HL-60 (cell line): ENCODE measurements at regions not wholly inside any gene's neighbourhood (a gene's known extent, or its start where the extent isn't known, plus 50 kb on each side); places are given as distances from the start of the nearest gene placed in this dataset.

Experiments used
- DNase-seq, 2 experiments: peaks; one replicate each; pipeline ENCODE4 v3.0.0-alpha.2; 2010 to 2020; ENCODE audit warnings: low read depth in 1 of 2, low spot score in 1 of 2
- H3K27ac ChIP-seq: fragments of 250-450 bp; sonication (Bioruptor Pico); replicated peaks from 2 replicates; pipeline ENCODE4 v1.5.1; 2020; ENCODE audit warnings: mild to moderate bottlenecking, moderate library complexity
- H3K27me3 ChIP-seq: fragments of 250-450 bp; sonication (Bioruptor Pico); 2 replicates; pipeline ENCODE4 v1.5.1; 2021; ENCODE audit warnings: mild to moderate bottlenecking, moderate library complexity; ENCODE audit not compliant: insufficient read depth, poor library complexity, severe bottlenecking
- H3K4me3 ChIP-seq: replicated peaks from 2 replicates; pipeline ENCODE4 v1.5.1; 2011; ENCODE audit warnings: mild to moderate bottlenecking, control low read depth, low read length; ENCODE audit not compliant: insufficient read depth
- CTCF ChIP-seq: IDR thresholded peaks from one replicate; pipeline ENCODE4 v1.5.1; 2011; ENCODE audit warnings: low read length, control low read depth, inconsistent platforms; ENCODE audit not compliant: insufficient read depth
- GABPA ChIP-seq: IDR thresholded peaks from 2 replicates; pipeline ENCODE4 v1.6.1; 2012; ENCODE audit warnings: low read depth
- POLR2AphosphoS5 ChIP-seq: IDR thresholded peaks from 2 replicates; pipeline ENCODE4 v1.6.1; 2012; ENCODE audit warnings: low read depth
- REST ChIP-seq: IDR thresholded peaks from 2 replicates; pipeline ENCODE4 v1.6.1; 2012; ENCODE audit warnings: low read depth; ENCODE audit not compliant: insufficient replicate concordance
- SPI1 ChIP-seq: IDR thresholded peaks from 2 replicates; pipeline ENCODE4 v1.6.1; 2012; ENCODE audit warnings: low read depth, mild to moderate bottlenecking, borderline replicate concordance

- no peak for TF ChIP-seq GABPA
- TF ChIP-seq CTCF: no peak
- TF ChIP-seq SPI1: no peak
- TF ChIP-seq REST: no peak
- TF ChIP-seq POLR2AphosphoS5: no peak
Observed at GRCh38 chr14:104376202-104377140, 203.1 kb upstream of the C14orf180 start.

GRCh38 chr14:104377256-104377655 lies 202.3 kb upstream of the C14orf180 start:
- no peak overlapping the region for H3K27ac ChIP-seq
- H3K4me3 ChIP-seq: no peak overlapping the region
- no peaks in the 10 kb centered on the region for H3K27me3 ChIP-seq
- TF ChIP-seq CTCF: no peak
- TF ChIP-seq POLR2AphosphoS5: no peak
- TF ChIP-seq GABPA: no peak
- no peak for TF ChIP-seq SPI1
- TF ChIP-seq REST: no peak
- no peak for DNase-seq

More at GRCh38 chr14:104376202-104377140, 203.1 kb upstream of the C14orf180 start:
- Histone ChIP-seq H3K27ac (no peak overlapping the region), H3K27me3 (no peaks in the 10 kb centered on the region), H3K4me3 (no peak overlapping the region)
- DNase-seq: no peak

GRCh38 chr14:104378698-104379113 lies 200.9 kb upstream of the C14orf180 start:
- no peak for TF ChIP-seq SPI1
- TF ChIP-seq REST: no peak
- no peak for TF ChIP-seq GABPA
- no peak for TF ChIP-seq POLR2AphosphoS5
- no peak for TF ChIP-seq CTCF
- H3K27ac ChIP-seq: no peak overlapping the region
- H3K4me3 ChIP-seq: no peak overlapping the region
- DNase-seq: no peak
- no peaks in the 10 kb centered on the region for H3K27me3 ChIP-seq
